ENCODE measurements at regions not wholly inside any gene's neighbourhood (a gene's known extent, or its start where the extent isn't known, plus 50 kb on each side); places are given as distances from the start of the nearest gene placed in this dataset.
A peak's percentile ranks its signal among the peaks of the same experiment; 100 is the strongest.

DNA sequence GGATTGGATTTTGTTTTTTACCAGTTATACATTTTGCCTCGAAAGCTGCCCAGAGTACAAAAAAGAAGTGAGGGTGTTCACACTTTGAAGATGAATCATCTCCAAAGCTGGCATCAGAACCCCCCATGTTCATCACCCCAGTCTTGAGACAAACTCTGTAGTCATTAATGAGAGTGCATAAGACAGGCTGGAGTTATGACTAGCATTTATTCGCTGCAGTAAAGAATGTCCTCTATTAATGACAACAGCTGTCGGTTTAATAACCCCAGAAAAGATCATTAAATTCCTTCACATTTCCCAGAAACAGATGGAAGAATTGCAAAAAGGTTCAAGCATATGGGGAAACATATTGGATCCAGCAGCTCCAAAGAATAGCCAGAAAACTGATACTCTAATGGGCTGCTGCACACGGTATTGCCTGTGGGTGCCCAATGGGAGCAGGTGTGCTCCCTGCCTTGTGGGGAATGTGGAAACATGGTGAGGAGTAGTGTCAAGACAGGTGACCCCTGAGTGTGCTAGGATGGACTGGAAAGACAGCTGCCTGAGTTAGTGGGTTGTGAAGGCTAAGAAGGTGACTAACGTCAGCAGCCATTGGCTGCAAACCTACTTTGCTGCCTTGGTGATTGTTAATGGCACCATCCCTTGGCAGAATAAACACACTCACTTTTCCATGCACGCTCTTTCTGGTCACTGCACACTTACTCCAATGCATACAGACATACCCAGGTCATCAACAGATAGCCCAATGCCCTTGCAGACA lies 81.9 kb downstream of the AIPL1 start:
- no peaks in the 10 kb centered on the region for H3K36me3 Mint-ChIP-seq
- no peak overlapping the region for H3K27ac ChIP-seq (ENCODE audit: low read depth, low read length)
- ChIA-PET POLR2A (ENCODE audit: partially characterized antibody) (no interaction called here), CTCF (ENCODE audit: partially characterized antibody) (no interaction called here)
- peaks cover 18 to 23% of the 10 kb centered on the region in 2 donors for H3K27me3 Mint-ChIP-seq
- no peaks in the 10 kb centered on the region for H3K4me1 Mint-ChIP-seq
- H3K4me3 ChIP-seq (ENCODE audit: low read length in 2 of 2): no peak overlapping the region
- intact Hi-C loops (cut with micrococcal nuclease): no loop called here
- no peaks in the 10 kb centered on the region for H3K9me3 Mint-ChIP-seq
- no peaks in the 10 kb centered on the region for H3K27me3 ChIP-seq (ENCODE audit: insufficient read depth, low read length)
- DNase-seq: no peak
- no peak overlapping the region for H3K4me3 Mint-ChIP-seq
- no peak overlapping the region for H3K27ac Mint-ChIP-seq
- no peaks in the 10 kb centered on the region for H3K36me3 ChIP-seq (ENCODE audit: insufficient read depth, low read length)
- no peaks in the 10 kb centered on the region for H3K4me1 ChIP-seq (ENCODE audit: insufficient read depth, low read length)
- H3K9me3 ChIP-seq (ENCODE audit: control insufficient read depth in 1 of 2, low read length in 2 of 2): no peaks in the 10 kb centered on the region

DNA sequence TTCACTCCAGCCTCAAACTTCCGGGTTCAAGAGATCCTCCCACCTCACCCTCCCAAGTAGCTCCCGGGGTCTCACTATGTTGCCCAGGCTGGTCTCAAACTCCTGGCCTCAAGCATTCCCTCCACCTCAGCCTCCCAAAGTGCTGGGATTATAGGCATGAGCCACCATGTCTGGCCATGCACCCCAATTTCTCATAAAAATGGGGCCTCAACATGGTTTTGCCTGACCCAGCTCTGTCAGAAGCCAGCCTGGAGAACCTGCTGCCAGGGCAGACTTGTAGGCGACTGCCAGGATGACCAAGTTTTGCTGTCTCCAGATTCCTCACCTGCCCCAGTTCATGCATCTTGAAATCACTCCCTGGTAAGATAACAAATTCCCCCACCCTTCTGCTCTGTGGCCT lies 82.9 kb downstream of the AIPL1 start:
- Histone ChIP-seq H3K36me3 (ENCODE audit: insufficient read depth, low read length) (no peaks in the 10 kb centered on the region), H3K27ac (ENCODE audit: low read depth, low read length) (no peak overlapping the region), H3K4me3 (ENCODE audit: low read length in 2 of 2) (no peak overlapping the region), H3K27me3 (ENCODE audit: insufficient read depth, low read length) (no peaks in the 10 kb centered on the region), H3K4me1 (ENCODE audit: insufficient read depth, low read length) (no peaks in the 10 kb centered on the region), H3K9me3 (ENCODE audit: control insufficient read depth in 1 of 2, low read length in 2 of 2) (no peaks in the 10 kb centered on the region)
- ChIA-PET CTCF (ENCODE audit: partially characterized antibody) (no interaction called here), POLR2A (ENCODE audit: partially characterized antibody) (no interaction called here)
- no peak for DNase-seq
- Mint-ChIP-seq H3K4me1 (no peaks in the 10 kb centered on the region), H3K4me3 (no peak overlapping the region), H3K27me3 (peaks cover 17 to 23% of the 10 kb centered on the region in 2 donors), H3K36me3 (no peaks in the 10 kb centered on the region), H3K27ac (no peak overlapping the region), H3K9me3 (no peaks in the 10 kb centered on the region)
- intact Hi-C loops (cut with micrococcal nuclease): no loop called here

DNA sequence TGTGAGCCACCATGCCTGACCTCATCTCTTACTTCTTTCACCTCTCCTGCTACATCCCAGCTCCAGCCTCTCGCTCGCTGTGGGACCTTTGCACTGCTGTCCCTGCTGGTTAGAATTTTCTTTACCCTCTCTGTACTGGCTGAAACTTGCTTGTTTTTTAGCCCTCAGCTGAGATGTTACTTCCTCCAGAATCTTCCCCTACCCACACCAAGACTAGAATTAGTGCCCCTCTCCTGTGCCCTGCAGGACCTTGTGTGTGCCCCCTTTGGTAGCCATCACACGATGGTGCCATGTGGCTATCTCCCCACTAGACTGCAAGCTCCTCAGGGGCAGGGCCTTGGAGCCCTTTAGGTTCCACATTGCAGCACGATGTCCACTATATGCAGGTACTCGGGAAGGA lies 84.1 kb downstream of the AIPL1 start:
- no peak overlapping the region for H3K27ac Mint-ChIP-seq
- intact Hi-C loops (cut with micrococcal nuclease): no loop called here
- Histone ChIP-seq H3K9me3 (ENCODE audit: control insufficient read depth in 1 of 2, low read length in 2 of 2) (no peaks in the 10 kb centered on the region), H3K4me3 (ENCODE audit: low read length in 2 of 2) (no peak overlapping the region), H3K27ac (ENCODE audit: low read depth, low read length) (no peak overlapping the region), H3K4me1 (ENCODE audit: insufficient read depth, low read length) (no peaks in the 10 kb centered on the region), H3K27me3 (ENCODE audit: insufficient read depth, low read length) (no peaks in the 10 kb centered on the region), H3K36me3 (ENCODE audit: insufficient read depth, low read length) (no peaks in the 10 kb centered on the region)
- DNase-seq: no peak
- ChIA-PET POLR2A (ENCODE audit: partially characterized antibody) (no interaction called here), CTCF (ENCODE audit: partially characterized antibody) (no interaction called here)
- H3K4me3 Mint-ChIP-seq: no peak overlapping the region
- no peaks in the 10 kb centered on the region for H3K36me3 Mint-ChIP-seq
- H3K27me3 Mint-ChIP-seq: peaks cover 18 to 20% of the 10 kb centered on the region in 2 donors
- no peaks in the 10 kb centered on the region for H3K9me3 Mint-ChIP-seq
- H3K4me1 Mint-ChIP-seq: no peaks in the 10 kb centered on the region

DNA sequence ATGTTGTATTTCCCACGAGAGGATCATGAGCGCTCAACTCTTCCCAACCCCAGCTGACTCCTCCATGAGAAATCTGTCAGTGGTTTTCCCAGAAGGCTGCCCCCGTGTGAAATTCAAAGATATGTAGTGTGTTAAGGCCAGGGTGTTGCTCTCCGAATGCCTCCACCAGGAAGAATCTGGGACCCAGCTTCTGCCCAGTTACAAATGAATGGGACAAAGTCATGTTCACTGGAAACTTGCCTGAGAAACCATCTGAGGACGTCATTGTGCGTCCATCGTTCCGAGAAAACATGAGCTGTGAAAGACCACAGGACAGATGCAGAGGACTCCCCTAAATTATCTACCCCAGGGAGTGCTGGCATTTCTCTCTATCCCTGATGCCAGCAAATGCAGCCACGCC lies 86.0 kb downstream of the AIPL1 start:
- POLR2A ChIA-PET (ENCODE audit: partially characterized antibody): no interaction called here

DNA sequence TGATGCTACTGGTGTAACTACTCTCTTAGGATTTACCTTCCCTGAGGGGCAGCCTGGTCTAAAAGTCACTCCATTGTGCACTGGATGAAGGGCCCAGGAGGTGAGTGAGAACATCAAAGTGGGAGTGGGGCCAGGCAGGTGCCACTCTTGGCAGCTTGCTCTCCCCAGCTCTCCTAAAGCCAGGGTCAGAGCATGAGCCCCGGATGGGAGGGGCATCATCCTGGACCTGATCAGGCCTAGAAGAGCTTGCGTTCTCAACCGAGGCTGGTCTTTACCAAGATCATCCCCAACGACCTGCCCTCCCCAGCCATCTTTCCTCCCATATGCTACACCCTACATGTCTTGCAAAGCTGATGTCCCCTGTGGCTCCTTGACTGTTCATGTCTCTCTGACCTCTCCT lies 87.1 kb downstream of the AIPL1 start:
- Histone ChIP-seq H3K27me3 (ENCODE audit: insufficient read depth, low read length) (no peaks in the 10 kb centered on the region), H3K36me3 (ENCODE audit: insufficient read depth, low read length) (no peaks in the 10 kb centered on the region), H3K9me3 (ENCODE audit: control insufficient read depth in 1 of 2, low read length in 2 of 2) (no peaks in the 10 kb centered on the region), H3K4me1 (ENCODE audit: insufficient read depth, low read length) (no peaks in the 10 kb centered on the region), H3K4me3 (ENCODE audit: low read length in 2 of 2) (no peak overlapping the region), H3K27ac (ENCODE audit: low read depth, low read length) (no peak overlapping the region)
- no peaks in the 10 kb centered on the region for H3K36me3 Mint-ChIP-seq
- no peak overlapping the region for H3K27ac Mint-ChIP-seq
- no peaks in the 10 kb centered on the region for H3K4me1 Mint-ChIP-seq
- CTCF ChIA-PET (ENCODE audit: partially characterized antibody): no interaction called here
- POLR2A ChIA-PET (ENCODE audit: partially characterized antibody): no interaction called here
- H3K9me3 Mint-ChIP-seq: no peaks in the 10 kb centered on the region
- intact Hi-C loops (cut with micrococcal nuclease): no loop called here
- no peak for DNase-seq
- H3K27me3 Mint-ChIP-seq: peaks cover 14 to 16% of the 10 kb centered on the region in 2 donors
- H3K4me3 Mint-ChIP-seq: no peak overlapping the region

More for the DNA sequence above, 86.0 kb downstream of the AIPL1 start:
- Histone ChIP-seq H3K4me1 (ENCODE audit: insufficient read depth, low read length) (no peaks in the 10 kb centered on the region), H3K9me3 (ENCODE audit: control insufficient read depth in 1 of 2, low read length in 2 of 2) (no peaks in the 10 kb centered on the region), H3K27ac (ENCODE audit: low read depth, low read length) (no peak overlapping the region), H3K27me3 (ENCODE audit: insufficient read depth, low read length) (no peaks in the 10 kb centered on the region), H3K36me3 (ENCODE audit: insufficient read depth, low read length) (no peaks in the 10 kb centered on the region), H3K4me3 (ENCODE audit: low read length in 2 of 2) (no peak overlapping the region)
- CTCF ChIA-PET (ENCODE audit: partially characterized antibody): no interaction called here
- no peaks in the 10 kb centered on the region for H3K36me3 Mint-ChIP-seq
- peaks cover 14 to 17% of the 10 kb centered on the region in 2 donors for H3K27me3 Mint-ChIP-seq
- DNase-seq: no peak
- H3K4me3 Mint-ChIP-seq: no peak overlapping the region
- H3K4me1 Mint-ChIP-seq: no peaks in the 10 kb centered on the region
- no peaks in the 10 kb centered on the region for H3K9me3 Mint-ChIP-seq
- intact Hi-C loops (cut with micrococcal nuclease): no loop called here
- no peak overlapping the region for H3K27ac Mint-ChIP-seq

DNA sequence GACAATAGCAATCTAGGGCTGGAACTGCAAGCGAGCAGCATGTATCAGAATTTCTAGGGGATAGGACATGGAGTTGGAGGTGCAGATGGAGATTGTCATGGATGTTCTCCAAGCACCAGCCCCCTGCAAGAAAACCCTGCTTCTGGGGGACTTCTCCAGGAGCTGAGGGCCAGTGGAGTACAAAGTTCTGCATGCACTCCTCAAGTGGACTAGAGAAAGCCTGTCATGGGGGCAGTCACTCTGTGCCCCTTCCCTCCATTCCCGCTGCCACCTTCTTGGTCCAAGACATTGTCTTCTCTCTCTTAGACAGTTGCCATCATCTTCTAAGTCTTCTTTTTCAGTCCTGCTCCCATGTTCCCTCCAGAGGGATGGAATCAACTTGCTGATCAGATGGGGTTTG lies 87.9 kb downstream of the AIPL1 start:
- H3K4me3 ChIP-seq (ENCODE audit: low read length in 2 of 2): no peak overlapping the region
- no peaks in the 10 kb centered on the region for H3K36me3 ChIP-seq (ENCODE audit: insufficient read depth, low read length)
- Mint-ChIP-seq H3K4me3 (no peak overlapping the region), H3K4me1 (no peaks in the 10 kb centered on the region), H3K36me3 (no peaks in the 10 kb centered on the region), H3K9me3 (no peaks in the 10 kb centered on the region), H3K27me3 (peaks cover 10% of the 10 kb centered on the region in 2 donors), H3K27ac (no peak overlapping the region)
- POLR2A ChIA-PET (ENCODE audit: partially characterized antibody): no interaction called here
- no peak for DNase-seq
- no peak overlapping the region for H3K27ac ChIP-seq (ENCODE audit: low read depth, low read length)
- intact Hi-C loops (cut with micrococcal nuclease): no loop called here
- no peaks in the 10 kb centered on the region for H3K9me3 ChIP-seq (ENCODE audit: control insufficient read depth in 1 of 2, low read length in 2 of 2)
- CTCF ChIA-PET (ENCODE audit: partially characterized antibody): no interaction called here
- no peaks in the 10 kb centered on the region for H3K27me3 ChIP-seq (ENCODE audit: insufficient read depth, low read length)
- no peaks in the 10 kb centered on the region for H3K4me1 ChIP-seq (ENCODE audit: insufficient read depth, low read length)

DNA sequence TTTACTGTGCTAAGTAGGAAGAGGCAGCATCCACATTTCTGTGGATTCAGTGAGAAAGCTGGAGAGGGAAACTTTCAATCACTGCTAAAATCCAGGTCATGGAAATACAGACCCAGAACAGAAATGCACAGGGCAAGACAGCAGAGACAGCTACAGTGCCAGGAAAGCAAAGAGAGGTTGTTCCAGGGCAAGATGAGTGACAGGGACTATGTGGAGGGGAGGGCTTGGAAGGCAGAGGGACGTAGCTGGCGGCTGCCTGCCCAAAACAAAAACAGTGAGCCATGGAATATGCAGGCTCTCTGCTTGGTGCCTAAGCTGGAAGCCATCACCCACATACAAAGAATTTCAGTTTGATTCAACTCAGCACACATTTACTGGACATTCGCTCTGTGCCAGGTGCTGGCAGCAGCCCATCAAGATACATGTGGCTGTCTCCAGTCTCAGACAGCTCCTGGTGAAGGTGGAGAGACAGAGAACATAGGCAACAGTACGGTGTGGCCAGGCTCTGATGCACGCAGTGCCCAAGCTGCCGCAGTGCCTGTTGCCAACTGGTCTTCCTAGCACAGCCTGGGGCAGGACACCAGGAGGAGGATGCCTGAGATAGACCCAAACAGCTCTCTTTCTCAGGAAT lies 88.7 kb downstream of the AIPL1 start:
- H3K27me3 Mint-ChIP-seq: peaks cover 10% of the 10 kb centered on the region in 2 donors
- no peaks in the 10 kb centered on the region for H3K36me3 ChIP-seq (ENCODE audit: insufficient read depth, low read length)
- no peaks in the 10 kb centered on the region for H3K9me3 ChIP-seq (ENCODE audit: control insufficient read depth in 1 of 2, low read length in 2 of 2)
- no peak overlapping the region for H3K27ac Mint-ChIP-seq
- intact Hi-C loops (cut with micrococcal nuclease): no loop called here
- no peak overlapping the region for H3K4me3 ChIP-seq (ENCODE audit: low read length in 2 of 2)
- no peaks in the 10 kb centered on the region for H3K27me3 ChIP-seq (ENCODE audit: insufficient read depth, low read length)
- H3K4me1 ChIP-seq (ENCODE audit: insufficient read depth, low read length): no peaks in the 10 kb centered on the region
- ChIA-PET CTCF (ENCODE audit: partially characterized antibody) (interaction anchor here (0.7 kb wide), 1 partner anchor 759 kb away, joined by 3 read pairs; no protein-coding TSS in a partner anchor), POLR2A (ENCODE audit: partially characterized antibody) (no interaction called here)
- peak overlapping the region in 1 of 8 donors; percentile 51 for H3K4me3 Mint-ChIP-seq
- H3K4me1 Mint-ChIP-seq: no peaks in the 10 kb centered on the region
- no peak overlapping the region for H3K27ac ChIP-seq (ENCODE audit: low read depth, low read length)
- no peaks in the 10 kb centered on the region for H3K36me3 Mint-ChIP-seq
- no peak for DNase-seq
- no peaks in the 10 kb centered on the region for H3K9me3 Mint-ChIP-seq
